Medulla oblongata (tissue), 1 donor: ENCODE measurements at regions not wholly inside any gene's neighbourhood (a gene's known extent, or its start where the extent isn't known, plus 50 kb on each side); places are given as distances from the start of the nearest gene placed in this dataset.

Source experiments
- DNase-seq: peaks from one replicate; pipeline ENCODE4 v3.0.0-alpha.2; 2015; ENCODE audit errors: extremely low spot score

DNA sequence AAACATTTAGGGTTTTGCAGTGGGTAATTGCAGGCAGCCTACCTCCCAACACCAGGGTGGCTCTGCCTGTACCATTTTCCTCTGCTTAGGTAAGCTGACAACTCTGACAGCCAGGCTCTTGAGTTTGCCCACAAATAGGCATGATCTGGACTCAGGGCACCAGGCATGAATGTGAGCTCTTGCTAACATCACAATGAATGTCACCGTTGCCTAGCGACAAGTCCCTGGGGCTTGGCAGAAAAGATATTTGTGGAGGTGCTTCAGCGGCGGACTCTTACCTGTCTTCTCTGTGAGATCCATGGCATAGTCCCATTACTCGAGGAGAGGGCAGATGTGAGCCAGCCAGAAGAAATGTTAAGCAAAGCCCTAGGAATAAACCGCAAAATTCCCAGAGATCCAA, 677.5 kb upstream of the TSPY4 start:
- DNase-seq: no peak

DNA sequence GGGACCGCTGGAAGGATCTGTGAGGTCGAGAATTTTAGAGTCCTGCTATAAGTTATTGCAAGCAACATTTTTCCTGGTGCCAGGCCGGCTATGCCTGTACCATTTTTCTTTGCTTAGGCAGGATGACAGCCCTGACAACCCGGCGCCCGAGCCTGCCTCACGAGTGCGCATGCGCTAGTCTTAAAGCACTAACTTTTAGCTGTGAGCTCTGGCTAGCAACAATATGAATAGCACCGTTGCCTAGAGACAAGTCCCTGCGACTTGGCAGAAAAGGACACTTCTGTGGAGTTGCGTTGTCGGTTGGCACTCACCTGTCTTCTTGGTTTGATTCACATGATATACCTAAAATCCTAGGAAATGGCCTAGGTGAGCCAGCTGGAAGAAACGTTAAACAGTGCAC, 663.4 kb upstream of the TSPY4 start:
- DNase-seq: no peak

DNA sequence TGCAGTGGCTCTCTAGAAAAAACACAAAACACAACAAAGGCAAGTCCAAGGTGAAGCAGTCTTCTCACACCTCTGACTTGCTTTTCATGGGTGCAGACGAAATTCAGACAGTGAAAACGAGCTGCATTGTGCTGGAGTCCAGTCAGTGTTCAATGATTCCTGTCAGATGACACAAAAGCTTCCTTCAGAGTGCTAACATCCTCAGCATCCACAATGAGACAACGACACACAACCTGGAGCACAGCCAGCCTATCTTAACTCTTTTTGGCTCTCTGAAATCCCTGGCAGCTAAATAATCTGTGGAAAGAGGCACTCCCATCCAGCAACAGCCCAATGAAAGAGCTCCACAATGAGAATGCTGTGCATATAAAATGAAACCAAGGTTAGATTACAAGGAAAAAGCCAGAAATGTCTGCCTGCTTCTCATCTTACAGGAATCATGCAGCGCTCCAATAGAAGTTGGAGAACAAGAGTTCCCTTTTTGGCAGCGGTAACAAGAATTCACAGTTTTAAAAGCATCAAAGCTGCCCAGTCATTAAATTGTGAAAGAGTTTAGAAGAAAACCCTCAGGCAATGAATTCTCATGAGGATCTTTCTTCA, 659.8 kb upstream of the TSPY4 start:
- DNase-seq: peak; percentile 14

DNA sequence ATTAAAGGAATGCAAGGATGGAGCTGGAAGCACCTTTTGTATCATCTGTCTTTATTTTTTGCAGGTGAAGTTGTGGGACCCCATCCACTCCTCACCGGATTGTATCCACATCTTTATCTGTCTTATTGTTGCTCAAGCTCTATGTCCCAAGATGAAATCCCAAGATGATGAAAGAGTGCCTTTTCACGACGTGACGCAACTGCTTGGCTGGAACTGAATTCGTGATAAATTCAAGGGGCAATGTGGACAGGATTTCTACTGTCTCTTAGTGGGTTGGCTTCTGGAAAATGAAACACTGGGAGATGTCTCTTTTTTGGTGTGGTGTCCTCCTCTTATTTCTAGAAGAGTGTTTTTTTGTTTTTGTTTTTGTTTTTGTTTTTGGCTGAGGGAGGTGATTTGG, 650.1 kb upstream of the TSPY4 start:
- DNase-seq: no peak

DNA sequence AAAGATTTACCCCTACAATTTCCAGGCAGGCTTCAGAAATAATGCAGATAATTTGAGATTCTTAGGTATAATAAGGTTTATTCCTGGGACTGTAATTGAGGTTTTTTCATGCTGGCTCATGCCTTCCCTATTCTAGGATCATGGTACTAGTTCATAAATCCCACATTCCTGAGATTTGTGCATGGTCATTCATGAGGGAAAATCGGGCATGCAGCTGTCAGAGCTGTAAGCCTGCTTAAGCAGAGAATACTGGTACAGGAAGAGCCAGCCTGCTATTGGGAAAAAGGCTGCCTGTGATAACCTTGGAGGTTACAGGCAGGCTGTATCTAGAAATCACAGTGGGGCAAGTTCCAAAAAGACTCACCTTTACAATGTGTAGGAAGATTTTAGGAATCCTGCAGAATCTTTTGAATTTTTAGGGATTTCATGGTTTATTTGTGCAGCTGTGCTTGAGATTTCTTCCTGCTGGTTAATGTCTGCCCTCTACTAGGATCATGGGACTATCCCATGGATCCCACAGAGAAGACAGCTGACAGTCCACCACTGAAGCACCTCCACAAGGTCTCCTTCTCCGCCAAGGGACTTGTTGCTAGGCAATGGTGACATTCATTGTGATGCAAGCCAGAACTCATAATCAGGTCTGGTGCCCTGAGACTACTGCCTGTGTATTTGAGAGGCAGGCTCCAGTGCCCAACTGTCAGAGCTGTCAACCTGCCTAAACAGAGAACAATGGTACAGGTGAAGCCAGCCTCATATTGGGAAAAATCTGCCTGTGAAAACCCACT, 646.2 kb upstream of the TSPY4 start:
- no peak for DNase-seq

DNA sequence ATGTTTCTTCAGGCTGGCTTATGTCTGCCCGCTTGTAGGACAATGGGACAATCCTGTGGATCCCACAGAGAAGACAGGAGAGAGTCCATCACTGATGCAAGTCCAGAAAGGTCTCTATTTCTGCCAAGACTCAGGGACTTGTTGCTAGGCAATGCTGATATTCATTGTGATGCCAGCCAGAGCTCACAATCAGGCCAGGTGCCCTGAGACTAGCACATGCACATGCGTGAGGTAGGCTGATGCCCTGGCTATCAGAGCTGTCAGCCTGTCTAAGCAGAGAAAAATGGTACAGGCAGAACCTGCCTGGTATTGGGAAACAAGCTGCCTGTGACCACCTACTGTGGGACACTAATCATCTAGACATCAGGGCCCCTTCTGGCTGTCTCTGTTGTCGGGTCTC, 638.7 kb upstream of the TSPY4 start:
- DNase-seq: no peak

DNA sequence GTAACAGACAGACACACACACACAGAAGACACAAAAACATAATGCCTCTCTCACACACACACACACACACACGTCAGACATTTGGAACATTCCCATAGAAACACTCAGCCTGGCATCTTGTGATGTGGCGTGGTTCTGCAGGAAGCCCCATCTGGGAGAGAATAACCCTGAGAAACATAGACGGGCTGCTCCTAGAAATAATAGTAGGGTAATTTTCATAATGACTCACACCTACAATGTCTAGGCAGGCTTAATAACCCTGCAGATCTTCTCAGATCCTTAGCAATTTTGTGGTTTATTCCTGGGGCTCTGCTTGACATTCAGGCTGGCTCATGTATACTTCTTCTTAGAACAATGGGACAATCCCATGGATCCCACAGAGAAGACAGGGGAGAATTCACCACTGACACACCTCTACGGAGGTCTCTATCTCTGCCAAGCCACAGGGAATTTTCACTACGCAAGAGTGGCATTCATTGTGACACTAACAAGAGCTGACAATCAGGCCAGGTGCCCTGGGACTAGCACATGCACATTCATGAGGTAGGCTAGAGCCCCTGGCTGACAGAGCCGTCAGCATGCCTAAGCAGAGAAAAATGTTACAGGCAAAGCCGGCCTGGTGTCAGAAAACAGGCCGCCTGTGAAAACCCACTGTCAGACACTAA, 631.5 kb upstream of the TSPY4 start:
- DNase-seq: no peak

DNA sequence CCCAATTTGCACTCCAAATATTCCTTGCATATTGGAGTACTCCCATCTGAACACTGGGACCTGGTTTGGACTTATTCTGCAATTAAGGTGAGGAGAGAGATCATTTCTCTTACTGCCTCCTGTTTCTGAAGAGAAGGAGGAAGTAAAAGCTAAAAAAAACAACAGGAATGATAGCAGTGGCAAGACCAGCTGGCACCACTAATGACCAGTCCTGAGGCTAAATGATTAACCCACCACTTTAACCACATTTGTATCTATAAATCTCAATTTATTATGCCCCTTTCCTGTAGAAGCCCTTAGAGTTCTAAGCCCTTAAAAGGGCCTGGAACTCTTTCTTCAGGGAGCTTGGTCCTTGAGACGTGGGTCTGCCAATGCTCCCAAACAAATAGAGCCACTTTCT, 625.0 kb upstream of the TSPY4 start:
- no peak for DNase-seq

DNA sequence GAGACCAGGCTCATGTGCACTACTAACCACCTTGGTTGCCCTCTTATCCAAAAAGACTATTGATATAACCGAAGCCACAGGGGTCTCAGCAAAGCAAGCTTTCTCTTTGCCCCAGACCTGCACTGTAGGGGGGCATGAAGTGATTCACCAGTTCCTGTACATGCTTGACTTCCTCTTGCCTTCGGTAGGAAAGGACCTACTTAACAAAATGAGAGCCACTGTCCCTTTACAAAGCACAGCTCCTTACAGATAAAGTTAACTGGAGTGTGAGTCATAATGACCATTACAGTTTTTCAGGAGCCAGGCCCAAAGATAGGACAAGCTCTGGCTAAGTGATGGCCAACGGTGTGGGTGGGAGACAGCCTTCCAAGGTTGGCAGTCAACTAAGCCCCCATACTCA, 622.0 kb upstream of the TSPY4 start:
- no peak for DNase-seq

DNA sequence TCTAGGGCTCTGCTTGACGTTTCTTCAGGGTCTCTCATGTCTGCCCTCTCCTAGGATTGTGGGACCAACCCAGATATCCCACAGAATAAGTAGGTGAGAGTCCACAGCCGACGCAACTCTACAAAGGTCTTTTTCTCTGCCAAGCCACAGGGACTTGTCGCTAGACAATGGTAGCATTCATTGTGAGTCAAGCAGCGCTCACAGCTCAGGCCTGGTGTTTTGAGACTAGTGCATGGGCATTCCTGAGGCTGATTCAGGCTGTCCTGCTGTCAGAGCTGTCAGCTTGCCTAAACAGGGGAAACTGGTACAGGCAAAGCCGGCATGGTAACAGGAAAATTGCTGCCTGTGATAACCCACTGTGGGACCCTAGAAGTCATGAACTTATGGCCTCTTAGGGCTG, 610.6 kb upstream of the TSPY4 start:
- peak; percentile 43 for DNase-seq

DNA sequence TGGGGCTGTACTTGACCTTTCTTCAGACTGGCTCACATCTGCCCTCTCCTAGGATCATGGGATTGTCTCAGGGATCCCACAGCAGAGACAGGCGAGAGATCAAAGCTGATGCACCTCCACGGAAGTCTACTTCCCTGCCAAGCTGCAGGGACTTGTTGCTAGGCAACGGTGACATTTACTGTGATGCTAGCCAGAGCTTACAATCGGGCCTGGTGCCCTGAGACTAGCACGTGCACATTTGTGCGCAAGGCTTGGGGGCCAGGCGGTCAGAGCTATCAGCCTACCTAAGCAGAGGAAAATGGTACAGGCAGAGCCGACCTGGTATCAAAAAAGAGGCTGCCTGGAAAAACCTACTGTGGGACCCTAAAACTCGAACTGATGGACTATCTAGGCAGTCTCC, 607.3 kb upstream of the TSPY4 start:
- no peak for DNase-seq

DNA sequence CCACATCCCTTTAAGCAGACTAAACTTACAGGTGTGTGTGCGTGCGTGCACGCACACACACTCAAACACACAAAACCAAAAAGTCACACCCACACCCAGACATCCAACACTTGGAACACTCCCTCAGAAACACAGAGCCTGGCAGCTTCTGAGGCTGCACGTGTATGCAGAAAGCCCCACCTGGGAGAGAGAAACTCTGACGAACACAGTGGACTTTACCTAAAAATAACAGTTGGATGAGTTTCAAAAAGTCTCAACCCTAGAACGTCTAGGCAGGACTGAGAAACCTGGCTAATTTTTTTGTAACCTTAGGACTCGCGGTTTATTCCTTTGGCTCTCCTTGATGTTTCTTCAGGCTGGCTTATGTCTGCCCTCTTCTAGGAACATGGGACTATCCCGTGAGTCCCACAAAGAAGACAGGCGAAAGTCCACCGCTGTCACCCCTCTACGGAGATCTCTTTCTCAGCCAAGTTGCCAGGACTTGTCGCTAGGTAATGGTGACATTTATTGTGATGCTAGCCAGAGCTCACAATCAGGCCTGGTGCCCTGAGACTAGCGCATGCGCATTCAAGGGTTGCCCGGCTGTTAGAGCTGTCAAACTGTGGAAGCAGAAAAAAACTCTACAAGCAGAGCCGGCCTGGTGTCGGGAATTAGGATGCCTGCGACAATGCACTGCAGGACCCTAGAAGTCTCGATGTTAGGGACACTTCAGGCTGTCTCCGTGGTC, 595.8 kb upstream of the TSPY4 start:
- no peak for DNase-seq

DNA sequence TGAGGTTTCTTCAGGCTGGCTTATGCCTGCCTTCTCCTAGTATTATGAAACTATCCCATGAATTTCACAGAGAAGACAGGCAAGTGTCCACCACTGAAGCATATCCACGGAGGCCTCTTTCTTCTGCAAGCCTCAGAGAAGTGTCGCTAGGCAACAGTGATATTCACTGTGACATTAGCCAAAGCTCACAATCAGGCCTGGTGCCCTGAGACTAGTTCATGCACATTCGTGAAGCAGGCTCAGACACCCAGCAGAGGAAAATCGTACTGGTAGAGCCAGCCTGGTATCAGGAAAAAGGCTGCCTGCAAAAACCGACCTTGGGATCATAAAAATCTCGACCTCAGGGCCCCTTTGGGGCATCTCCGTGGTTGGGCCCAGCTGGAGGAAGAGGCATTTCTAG, 573.1 kb upstream of the TSPY4 start:
- DNase-seq: no peak

DNA sequence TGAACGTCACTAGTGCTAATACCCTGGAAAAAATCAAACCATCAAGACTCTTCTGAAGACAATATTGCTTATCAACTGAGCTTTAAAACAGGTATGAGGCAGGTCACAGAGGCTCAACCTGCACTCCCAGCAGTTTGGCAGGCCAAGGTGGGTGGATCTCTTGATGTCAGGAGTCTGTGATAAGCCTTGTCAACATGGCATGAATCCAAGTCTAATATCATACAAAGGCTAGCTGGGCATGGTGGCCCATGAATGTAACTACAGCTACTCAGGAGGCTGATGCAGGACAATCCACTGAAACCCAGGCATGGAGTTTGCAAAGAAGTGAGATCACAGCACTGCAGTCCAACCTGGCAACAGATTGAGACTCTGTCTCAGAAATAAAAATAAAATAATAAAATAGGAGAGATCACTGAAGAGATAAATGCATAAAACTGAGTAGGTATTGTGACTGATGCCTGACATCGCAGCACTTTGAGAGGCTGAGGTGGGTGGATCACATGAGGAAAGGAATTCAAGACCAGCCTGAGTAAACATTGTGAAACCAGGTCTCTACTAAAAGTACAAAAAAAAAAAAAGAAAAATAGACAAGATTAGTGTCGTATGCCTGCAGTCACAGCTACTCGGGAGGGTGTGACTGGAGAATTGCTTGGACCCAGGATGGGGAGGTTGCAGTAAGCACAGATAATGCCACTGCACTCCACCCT, 555.9 kb upstream of the TSPY4 start:
- DNase-seq: no peak

DNA sequence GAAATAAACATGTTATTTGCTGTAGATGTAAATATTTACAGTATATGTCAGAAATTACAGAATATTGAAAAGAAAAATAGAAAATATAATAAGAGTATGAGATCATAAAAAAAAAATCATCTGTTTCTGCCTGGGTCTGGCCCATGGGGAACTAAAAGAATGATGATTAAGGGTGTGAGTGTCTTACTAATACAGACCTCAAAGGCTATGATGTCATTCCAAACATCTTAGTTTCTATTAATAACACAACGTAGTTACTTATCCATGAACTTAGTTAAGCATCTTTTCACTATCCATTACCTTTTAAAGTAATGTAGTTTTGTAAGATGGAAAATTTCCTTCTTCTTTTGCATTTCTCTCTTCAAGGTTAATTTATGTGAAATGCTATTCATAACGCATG, 542.7 kb upstream of the TSPY4 start:
- DNase-seq: no peak

DNA sequence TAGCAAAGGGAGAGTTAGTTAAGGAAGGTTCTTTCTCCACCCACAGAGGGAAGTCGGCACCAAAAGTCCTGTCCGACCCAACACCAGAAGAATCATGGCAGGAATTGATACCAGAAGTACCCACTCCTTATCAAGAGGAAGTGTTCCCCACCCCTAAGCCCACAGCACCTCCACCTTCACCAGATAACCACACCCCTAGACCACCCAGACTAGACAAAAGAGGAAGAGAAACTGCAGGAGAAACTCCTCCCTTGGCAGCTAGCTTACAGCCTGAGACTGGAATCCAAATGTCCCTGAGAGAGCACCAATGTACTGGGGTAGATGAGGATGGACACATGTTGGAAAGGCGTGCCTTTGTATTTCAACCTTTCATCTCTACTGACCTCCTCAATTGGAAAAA, 532.9 kb upstream of the TSPY4 start:
- DNase-seq: no peak

DNA sequence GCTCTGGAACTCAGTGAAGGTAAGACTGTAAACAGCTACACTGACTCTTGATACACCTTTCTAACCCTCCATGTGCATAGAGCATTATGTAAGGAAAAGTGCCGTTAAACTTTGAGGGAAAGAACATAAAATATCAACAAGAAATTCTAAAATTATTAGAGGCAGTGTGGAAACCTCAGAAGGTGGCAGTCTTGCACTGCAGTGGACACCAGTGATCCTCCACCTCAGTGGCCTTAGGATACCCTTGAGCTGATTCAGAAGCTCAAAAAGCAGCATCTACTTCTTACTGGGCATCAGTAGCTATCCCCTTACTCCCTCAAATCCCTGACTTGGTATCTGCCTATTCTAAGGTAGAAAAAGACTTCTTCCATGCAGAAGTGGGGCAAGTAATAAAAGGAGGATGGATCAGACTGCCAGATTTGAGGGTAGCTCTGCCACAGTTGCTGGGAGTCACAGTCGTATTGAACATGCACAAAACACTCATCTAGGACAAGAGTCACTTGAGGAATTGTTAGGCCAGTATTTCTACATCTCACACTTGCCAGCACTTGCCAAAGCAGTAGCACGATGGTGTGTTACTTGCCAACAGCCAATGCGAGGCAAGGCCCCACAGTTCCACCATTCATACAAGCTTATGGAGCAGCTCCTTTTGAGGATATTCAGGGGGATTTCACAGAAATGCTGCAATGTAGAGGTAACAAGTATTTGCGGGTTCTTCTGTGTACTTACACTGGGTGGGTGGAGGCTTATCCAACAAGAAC, 529.4 kb upstream of the TSPY4 start:
- DNase-seq: no peak

DNA sequence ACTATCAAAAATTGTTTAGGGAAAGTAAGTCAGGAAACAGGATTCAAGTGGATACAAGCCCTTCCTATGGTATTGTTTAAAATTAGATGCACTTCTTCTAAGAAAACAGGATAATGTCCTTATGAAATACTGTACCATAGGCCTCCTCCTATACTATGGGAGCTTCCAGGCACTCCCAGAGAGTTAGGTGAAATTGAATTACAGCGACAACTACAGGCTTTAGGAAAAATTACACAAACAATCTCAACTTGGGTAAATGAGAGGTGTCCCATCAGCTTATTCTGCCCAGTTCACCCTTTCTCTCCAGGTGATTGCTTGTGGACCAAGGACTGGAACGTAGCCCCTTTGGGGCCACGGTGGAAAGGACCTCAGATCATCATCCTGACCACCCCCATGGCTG, 528.7 kb upstream of the TSPY4 start:
- peak; percentile 2 for DNase-seq

DNA sequence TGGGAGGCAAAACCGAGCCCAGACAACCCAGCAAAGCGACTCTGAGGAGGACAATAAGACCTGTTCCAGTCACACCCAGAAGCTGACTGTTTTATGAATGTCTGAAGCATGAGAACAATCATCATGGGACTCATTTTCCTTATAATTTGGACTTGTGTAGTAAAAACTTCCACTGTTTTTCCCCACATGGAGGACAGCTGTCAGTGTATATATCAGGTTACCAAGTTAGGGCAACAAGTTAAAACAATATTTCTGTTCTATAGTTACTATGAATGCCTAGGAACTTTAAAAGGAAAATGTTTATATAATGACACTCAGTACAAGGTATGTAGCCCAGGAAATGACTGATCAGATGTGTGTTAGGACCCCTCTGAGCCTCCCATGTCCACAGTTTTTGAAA, 528.2 kb upstream of the TSPY4 start:
- no peak for DNase-seq

DNA sequence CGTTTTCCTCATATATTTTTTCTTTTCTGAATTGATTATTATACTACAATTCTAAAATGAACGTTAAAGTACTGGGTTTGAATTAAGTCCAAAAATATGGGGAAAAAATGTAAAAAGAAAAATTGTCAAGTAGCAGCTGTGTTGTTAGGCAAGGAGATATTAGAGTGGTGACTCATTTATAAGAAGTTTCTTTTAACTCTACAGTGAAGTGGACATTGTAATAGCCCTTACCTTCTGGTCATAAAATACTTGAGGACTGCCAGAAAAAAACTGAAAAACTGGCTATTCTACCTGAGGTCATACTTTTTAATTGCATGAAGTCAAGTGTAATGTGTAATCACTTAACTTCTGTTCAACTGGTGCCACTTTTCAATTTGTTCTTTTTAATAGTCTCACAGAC, 523.1 kb upstream of the TSPY4 start:
- DNase-seq: no peak

DNA sequence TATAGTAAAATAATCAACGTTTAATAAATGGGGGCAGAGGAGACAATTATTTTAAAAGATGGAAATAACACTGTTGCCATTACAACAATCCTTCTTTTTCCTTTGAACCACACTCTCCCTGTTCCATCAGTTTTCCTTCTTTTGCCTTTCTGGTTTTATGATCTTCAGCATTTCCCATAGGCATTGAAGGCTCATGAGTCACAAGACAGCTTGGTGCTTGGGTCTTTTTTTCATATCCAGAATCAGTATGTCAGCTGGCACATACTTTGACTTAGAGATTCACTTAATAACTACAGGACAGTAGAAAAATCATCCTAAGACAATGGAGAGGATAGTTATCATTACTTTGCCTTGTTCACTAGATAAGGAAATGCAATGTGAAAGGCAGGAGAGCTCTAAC, 521.6 kb upstream of the TSPY4 start:
- DNase-seq: no peak
